DOHH2 (cell line): ENCODE measurements at regions not wholly inside any gene's neighbourhood (a gene's known extent, or its start where the extent isn't known, plus 50 kb on each side); places are given as distances from the start of the nearest gene placed in this dataset.
"Not testable (repeated sequence)": the region's sequence is repeated elsewhere in the genome, so short reads cannot be mapped to it uniquely, and the experiment has no call there.

Experiments used
- EZH2phosphoT487 ChIP-seq: fragments of 200-600 bp; sonication (generic); IDR thresholded peaks from 2 replicates; pipeline ENCODE4 v1.6.1; 2017; ENCODE audit warnings: borderline replicate concordance, mild to moderate bottlenecking, antibody characterized with exemption, low read length, moderate library complexity, mixed read lengths
- TF ChIP-seq, protein P1 (sequence below): fragments of 200-600 bp; sonication (generic); IDR thresholded peaks from one replicate; pipeline ENCODE4 v1.5.1; 2014; ENCODE audit warnings: antibody characterized with exemption, mild to moderate bottlenecking, low read depth, low read length; ENCODE audit not compliant: poor library complexity, severe bottlenecking

DNA sequence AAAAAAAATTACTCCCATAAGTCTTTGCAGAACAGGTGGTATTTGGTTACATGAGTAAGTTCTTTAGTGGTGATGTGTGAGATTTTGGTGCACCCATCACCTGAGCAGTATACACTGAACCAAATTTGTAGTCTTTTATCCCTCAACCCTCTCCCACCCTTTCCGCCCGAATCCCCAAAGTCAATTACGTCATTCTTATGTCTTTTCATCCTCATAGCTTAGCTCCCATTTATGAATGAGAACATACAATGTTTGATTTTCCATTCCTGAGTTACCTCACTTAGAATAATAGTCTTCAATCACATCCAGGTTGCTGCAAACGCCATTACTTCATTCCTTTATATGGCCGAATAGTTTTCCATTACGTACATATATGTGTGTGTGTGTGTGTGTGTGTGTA lies 2742.7 kb downstream of the ARAP2 start:
- TF ChIP-seq, protein P1, sequence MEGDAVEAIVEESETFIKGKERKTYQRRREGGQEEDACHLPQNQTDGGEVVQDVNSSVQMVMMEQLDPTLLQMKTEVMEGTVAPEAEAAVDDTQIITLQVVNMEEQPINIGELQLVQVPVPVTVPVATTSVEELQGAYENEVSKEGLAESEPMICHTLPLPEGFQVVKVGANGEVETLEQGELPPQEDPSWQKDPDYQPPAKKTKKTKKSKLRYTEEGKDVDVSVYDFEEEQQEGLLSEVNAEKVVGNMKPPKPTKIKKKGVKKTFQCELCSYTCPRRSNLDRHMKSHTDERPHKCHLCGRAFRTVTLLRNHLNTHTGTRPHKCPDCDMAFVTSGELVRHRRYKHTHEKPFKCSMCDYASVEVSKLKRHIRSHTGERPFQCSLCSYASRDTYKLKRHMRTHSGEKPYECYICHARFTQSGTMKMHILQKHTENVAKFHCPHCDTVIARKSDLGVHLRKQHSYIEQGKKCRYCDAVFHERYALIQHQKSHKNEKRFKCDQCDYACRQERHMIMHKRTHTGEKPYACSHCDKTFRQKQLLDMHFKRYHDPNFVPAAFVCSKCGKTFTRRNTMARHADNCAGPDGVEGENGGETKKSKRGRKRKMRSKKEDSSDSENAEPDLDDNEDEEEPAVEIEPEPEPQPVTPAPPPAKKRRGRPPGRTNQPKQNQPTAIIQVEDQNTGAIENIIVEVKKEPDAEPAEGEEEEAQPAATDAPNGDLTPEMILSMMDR: not testable (repeated sequence)
- not testable (repeated sequence) for TF ChIP-seq EZH2phosphoT487
